Lower leg skin (tissue), 3 donors: ENCODE measurements at regions not wholly inside any gene's neighbourhood (a gene's known extent, or its start where the extent isn't known, plus 50 kb on each side); places are given as distances from the start of the nearest gene placed in this dataset.

Source experiments
- POLR2A ChIP-seq, 2 donors: fragments of 450-650 bp; IDR thresholded peaks; one replicate each; pipeline ENCODE4 v1.6.1; 2016 to 2017; ENCODE audit warnings: antibody characterized with exemption in 2 of 2, mild to moderate bottlenecking in 1 of 2, moderate library complexity in 1 of 2
- TF ChIP-seq, protein P1 (sequence below), 3 donors: fragments of 450-650 bp; IDR thresholded peaks; one replicate each; pipeline ENCODE4 v1.5.1; 2016; ENCODE audit warnings: antibody characterized with exemption in 3 of 3, mild to moderate bottlenecking in 3 of 3, moderate library complexity in 2 of 3

DNA sequence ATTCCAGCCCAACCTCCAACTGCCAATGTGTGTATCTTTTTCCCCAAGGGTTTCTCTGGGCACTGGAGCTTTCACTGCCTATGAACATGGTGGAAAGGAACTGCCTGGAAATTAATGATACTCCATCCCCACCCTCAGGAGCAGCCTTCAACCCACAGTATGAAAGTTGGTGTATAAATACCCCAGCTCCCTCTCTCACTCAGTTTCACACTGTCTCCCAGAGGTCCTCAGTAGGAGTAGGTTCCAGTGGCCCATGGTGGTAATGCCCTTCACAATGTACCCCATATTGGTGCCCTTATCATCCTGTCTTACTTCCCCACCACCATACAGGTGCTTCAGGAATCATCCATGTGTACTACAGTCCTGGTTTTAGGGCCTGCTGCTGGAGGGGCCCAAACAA is 462.6 kb downstream of the MIAT start:
- TF ChIP-seq, protein P1, sequence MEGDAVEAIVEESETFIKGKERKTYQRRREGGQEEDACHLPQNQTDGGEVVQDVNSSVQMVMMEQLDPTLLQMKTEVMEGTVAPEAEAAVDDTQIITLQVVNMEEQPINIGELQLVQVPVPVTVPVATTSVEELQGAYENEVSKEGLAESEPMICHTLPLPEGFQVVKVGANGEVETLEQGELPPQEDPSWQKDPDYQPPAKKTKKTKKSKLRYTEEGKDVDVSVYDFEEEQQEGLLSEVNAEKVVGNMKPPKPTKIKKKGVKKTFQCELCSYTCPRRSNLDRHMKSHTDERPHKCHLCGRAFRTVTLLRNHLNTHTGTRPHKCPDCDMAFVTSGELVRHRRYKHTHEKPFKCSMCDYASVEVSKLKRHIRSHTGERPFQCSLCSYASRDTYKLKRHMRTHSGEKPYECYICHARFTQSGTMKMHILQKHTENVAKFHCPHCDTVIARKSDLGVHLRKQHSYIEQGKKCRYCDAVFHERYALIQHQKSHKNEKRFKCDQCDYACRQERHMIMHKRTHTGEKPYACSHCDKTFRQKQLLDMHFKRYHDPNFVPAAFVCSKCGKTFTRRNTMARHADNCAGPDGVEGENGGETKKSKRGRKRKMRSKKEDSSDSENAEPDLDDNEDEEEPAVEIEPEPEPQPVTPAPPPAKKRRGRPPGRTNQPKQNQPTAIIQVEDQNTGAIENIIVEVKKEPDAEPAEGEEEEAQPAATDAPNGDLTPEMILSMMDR (IDR thresholded peaks at IDR 0.05): no peak
- no peak for TF ChIP-seq POLR2A (IDR thresholded peaks at IDR 0.05)
